Spleen (tissue), 11 donors: ENCODE measurements at regions not wholly inside any gene's neighbourhood (a gene's known extent, or its start where the extent isn't known, plus 50 kb on each side); places are given as distances from the start of the nearest gene placed in this dataset.

Experiments
- DNase-seq: peaks from one replicate; pipeline ENCODE4 v3.0.0-alpha.2; 2020
- H3K27ac ChIP-seq, 8 donors: fragments of 200-600 bp; sonication (generic) in 7 of 8; 1 replicate in 4 of 8; 2 replicates in 4 of 8; pipeline versions ENCODE4 v1.5.0 to v1.8.0; 2016 to 2021; ENCODE audit warnings: inconsistent platforms in 4 of 8, mild to moderate bottlenecking in 4 of 8, moderate library complexity in 1 of 8
- H3K27me3 ChIP-seq, 7 donors: fragments of 200-600 bp; sonication (generic) in 6 of 7; replicated peaks in 1 of 7; 1 replicate in 4 of 7; 2 replicates in 3 of 7; pipeline versions ENCODE4 v1.5.0 to v1.8.0; 2016 to 2021; ENCODE audit warnings: inconsistent platforms in 3 of 7, mild to moderate bottlenecking in 1 of 7
- H3K36me3 ChIP-seq, 6 donors: fragments of 200-600 bp; sonication (generic) in 5 of 6; 1 replicate in 4 of 6; 2 replicates in 2 of 6; pipeline versions ENCODE4 v1.5.0 to v1.8.0; 2016 to 2021; ENCODE audit warnings: inconsistent platforms in 2 of 6
- H3K4me1 ChIP-seq, 6 donors: fragments of 200-600 bp; sonication (generic) in 5 of 6; 1 replicate in 3 of 6; 2 replicates in 3 of 6; pipeline versions ENCODE4 v1.5.0 to v1.8.0; 2016 to 2021; ENCODE audit warnings: inconsistent platforms in 3 of 6
- H3K4me3 ChIP-seq, 8 donors: fragments of 200-600 bp; sonication (generic) in 7 of 8; 1 replicate in 4 of 8; 2 replicates in 4 of 8; pipeline versions ENCODE4 v1.5.0 to v1.8.0; 2016 to 2021; ENCODE audit warnings: inconsistent platforms in 4 of 8, mild to moderate bottlenecking in 4 of 8, moderate library complexity in 2 of 8
- H3K9me3 ChIP-seq, 8 donors: fragments of 200-600 bp; sonication (generic) in 7 of 8; 1 replicate in 4 of 8; 2 replicates in 4 of 8; pipeline versions ENCODE4 v1.5.0 to v1.8.0; 2016 to 2021; ENCODE audit warnings: inconsistent platforms in 4 of 8
- CTCF ChIP-seq, 11 experiments: fragments of 200-600 bp in 7 of 11; fragments of 450-650 bp in 4 of 11; sonication (generic) in 4 of 11; IDR thresholded peaks in 8 of 11; conservative IDR thresholded peaks in 3 of 11; 1 replicate in 7 of 11; 2 replicates in 4 of 11; pipeline versions ENCODE4 v1.4.0 to v1.8.0; 2016 to 2021; ENCODE audit warnings: antibody characterized with exemption in 11 of 11, inconsistent platforms in 4 of 11, mild to moderate bottlenecking in 1 of 11
- POLR2A ChIP-seq, 3 donors: fragments of 450-650 bp; IDR thresholded peaks; one replicate each; pipeline ENCODE4 v1.5.1; 2017; ENCODE audit warnings: antibody characterized with exemption in 3 of 3, mild to moderate bottlenecking in 1 of 3
- POLR2AphosphoS5 ChIP-seq, 3 donors: sonication (generic); formaldehyde crosslinking; IDR thresholded peaks; one replicate each; pipeline ENCODE4 v1.5.1; 2017; ENCODE audit warnings: antibody characterized with exemption in 3 of 3
- WGBS, 5 donors: extraction: QIAGEN DNeasy Blood & Tissue Kit in 3 of 5; methylation state at CpG; one replicate each; pipeline versions ENCODE4 v1.1.5 to v1.1.7; 2013 to 2018; 5-methylcytosine and 5-hydroxymethylcytosine counted together
- intact Hi-C: fragments of 100-400 bp; cut with DNase I; formaldehyde crosslinking; loops from one replicate; pipeline ENCODE4 v1.15.0; 2023; ENCODE audit warnings: low total_unique reads
- donor health status: healthy with polysubstance abuse.
- donor health status: DM: no; HTN: no; CAD: no; lungs with moderate emphysema.
- donor health status: DM: no; HTN: no; CAD: no.
- donor health status: Bipolar disorder and iron deficiency.
- donor health status: healthy.
- donor health status: DM: no; HTN: no; CAD: no.
- donor health status: DM: yes; HTN: yes; CAD: no.

- TF ChIP-seq POLR2A (IDR thresholded peaks at IDR 0.05): no peak
- TF ChIP-seq CTCF (IDR thresholded peaks at IDR 0.05 in 8 of 11, conservative IDR thresholded peaks at IDR 0.05 in 3 of 11): no peak
- TF ChIP-seq POLR2AphosphoS5 (IDR thresholded peaks at IDR 0.05): no peak
- Histone ChIP-seq H3K27me3 (no peaks in the 10 kb centered on the region), H3K9me3 (no peaks in the 10 kb centered on the region), H3K4me1 (peaks cover 21 to 88% (median 58%) of the 10 kb centered on the region in 6 donors), H3K4me3 (no peak overlapping the region), H3K36me3 (no peaks in the 10 kb centered on the region), H3K27ac (peak overlapping the region in 5 of 8 donors; percentile 52 to 84 (median 78))
- intact Hi-C loops: no loop called here
- WGBS, 5 donors: 89 to 98% (median 96%) methylated on average over 3 of the region's 3 CpGs
- no peak for DNase-seq
Measured at GRCh38 chr6:14661691-14662090, 544.1 kb downstream of the CD83 start.

- peaks cover 15 to 63% (median 43%) of the 10 kb centered on the region in 6 donors for H3K4me1 ChIP-seq
- peak; percentile 82 for DNase-seq
- peak; percentile 32 to 40 (median 36) for TF ChIP-seq POLR2AphosphoS5 (IDR thresholded peaks at IDR 0.05)
- peak in 4 of 11 experiments; percentile 11 to 30 (median 22) for TF ChIP-seq CTCF (IDR thresholded peaks at IDR 0.05 in 8 of 11, conservative IDR thresholded peaks at IDR 0.05 in 3 of 11)
- no peak for TF ChIP-seq POLR2A (IDR thresholded peaks at IDR 0.05)
- 28 to 50% (median 47%) methylated on average over 6 of the region's 6 CpGs for WGBS, 5 donors
- no peaks in the 10 kb centered on the region for H3K9me3 ChIP-seq
- H3K27ac ChIP-seq: peak overlapping the region in 6 of 8 donors; percentile 6 to 66 (median 14)
- no peaks in the 10 kb centered on the region for H3K36me3 ChIP-seq
- intact Hi-C loops: no loop called here
- H3K4me3 ChIP-seq: peak overlapping the region in 1 of 8 donors; percentile 13
- no peaks in the 10 kb centered on the region for H3K27me3 ChIP-seq
Measured at GRCh38 chr6:14664112-14664601, 546.6 kb downstream of the CD83 start.

- H3K27me3 ChIP-seq: no peaks in the 10 kb centered on the region
- no peak for DNase-seq
- H3K27ac ChIP-seq: peak overlapping the region in 5 of 8 donors; percentile 6 to 66 (median 46)
- no peaks in the 10 kb centered on the region for H3K36me3 ChIP-seq
- WGBS, 5 donors: 75 to 88% (median 76%) methylated on average over 10 to 11 of the region's 11 CpGs
- no peaks in the 10 kb centered on the region for H3K9me3 ChIP-seq
- peaks cover 15 to 57% (median 39%) of the 10 kb centered on the region in 6 donors for H3K4me1 ChIP-seq
- intact Hi-C loops: no loop called here
- peak overlapping the region in 1 of 8 donors; percentile 13 for H3K4me3 ChIP-seq
- TF ChIP-seq POLR2AphosphoS5 (IDR thresholded peaks at IDR 0.05) (no peak), CTCF (IDR thresholded peaks at IDR 0.05 in 8 of 11, conservative IDR thresholded peaks at IDR 0.05 in 3 of 11) (no peak), POLR2A (IDR thresholded peaks at IDR 0.05) (no peak)
Measured at GRCh38 chr6:14664621-14665315, 547.2 kb downstream of the CD83 start.
